ENCODE measurements at regions not wholly inside any gene's neighbourhood (a gene's known extent, or its start where the extent isn't known, plus 50 kb on each side); places are given as distances from the start of the nearest gene placed in this dataset.

- TF ChIP-seq, protein P1, sequence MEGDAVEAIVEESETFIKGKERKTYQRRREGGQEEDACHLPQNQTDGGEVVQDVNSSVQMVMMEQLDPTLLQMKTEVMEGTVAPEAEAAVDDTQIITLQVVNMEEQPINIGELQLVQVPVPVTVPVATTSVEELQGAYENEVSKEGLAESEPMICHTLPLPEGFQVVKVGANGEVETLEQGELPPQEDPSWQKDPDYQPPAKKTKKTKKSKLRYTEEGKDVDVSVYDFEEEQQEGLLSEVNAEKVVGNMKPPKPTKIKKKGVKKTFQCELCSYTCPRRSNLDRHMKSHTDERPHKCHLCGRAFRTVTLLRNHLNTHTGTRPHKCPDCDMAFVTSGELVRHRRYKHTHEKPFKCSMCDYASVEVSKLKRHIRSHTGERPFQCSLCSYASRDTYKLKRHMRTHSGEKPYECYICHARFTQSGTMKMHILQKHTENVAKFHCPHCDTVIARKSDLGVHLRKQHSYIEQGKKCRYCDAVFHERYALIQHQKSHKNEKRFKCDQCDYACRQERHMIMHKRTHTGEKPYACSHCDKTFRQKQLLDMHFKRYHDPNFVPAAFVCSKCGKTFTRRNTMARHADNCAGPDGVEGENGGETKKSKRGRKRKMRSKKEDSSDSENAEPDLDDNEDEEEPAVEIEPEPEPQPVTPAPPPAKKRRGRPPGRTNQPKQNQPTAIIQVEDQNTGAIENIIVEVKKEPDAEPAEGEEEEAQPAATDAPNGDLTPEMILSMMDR (IDR thresholded peaks at IDR 0.05), result no peak
- TF ChIP-seq POLR2AphosphoS5 (IDR thresholded peaks at IDR 0.05; ENCODE audit: low read depth, low read length) (no peak), CHD2 (IDR thresholded peaks at IDR 0.05; ENCODE audit: low read length, partially characterized antibody) (no peak), SMC3 (IDR thresholded peaks at IDR 0.05; ENCODE audit: low read depth, low read length) (no peak), EZH2phosphoT487 (IDR thresholded peaks at IDR 0.05; ENCODE audit: borderline replicate concordance, low read depth) (no peak), JUND (IDR thresholded peaks at IDR 0.05) (no peak), REST (IDR thresholded peaks at IDR 0.05; ENCODE audit: low read depth, low read length) (no peak)
- TF ChIP-seq, protein P2, sequence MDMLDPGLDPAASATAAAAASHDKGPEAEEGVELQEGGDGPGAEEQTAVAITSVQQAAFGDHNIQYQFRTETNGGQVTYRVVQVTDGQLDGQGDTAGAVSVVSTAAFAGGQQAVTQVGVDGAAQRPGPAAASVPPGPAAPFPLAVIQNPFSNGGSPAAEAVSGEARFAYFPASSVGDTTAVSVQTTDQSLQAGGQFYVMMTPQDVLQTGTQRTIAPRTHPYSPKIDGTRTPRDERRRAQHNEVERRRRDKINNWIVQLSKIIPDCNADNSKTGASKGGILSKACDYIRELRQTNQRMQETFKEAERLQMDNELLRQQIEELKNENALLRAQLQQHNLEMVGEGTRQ (IDR thresholded peaks at IDR 0.05; ENCODE audit: borderline replicate concordance, low read depth, low read length), result no peak
These were observed 102.8 kb upstream of the NUDT4 start for GRCh38 chr12:93274937-93275336.

Measured in SK-N-SH (cell line).